ENCODE measurements at regions not wholly inside any gene's neighbourhood (a gene's known extent, or its start where the extent isn't known, plus 50 kb on each side); places are given as distances from the start of the nearest gene placed in this dataset.
"Not testable (repeated sequence)": the region's sequence is repeated elsewhere in the genome, so short reads cannot be mapped to it uniquely, and the experiment has no call there.

DNA sequence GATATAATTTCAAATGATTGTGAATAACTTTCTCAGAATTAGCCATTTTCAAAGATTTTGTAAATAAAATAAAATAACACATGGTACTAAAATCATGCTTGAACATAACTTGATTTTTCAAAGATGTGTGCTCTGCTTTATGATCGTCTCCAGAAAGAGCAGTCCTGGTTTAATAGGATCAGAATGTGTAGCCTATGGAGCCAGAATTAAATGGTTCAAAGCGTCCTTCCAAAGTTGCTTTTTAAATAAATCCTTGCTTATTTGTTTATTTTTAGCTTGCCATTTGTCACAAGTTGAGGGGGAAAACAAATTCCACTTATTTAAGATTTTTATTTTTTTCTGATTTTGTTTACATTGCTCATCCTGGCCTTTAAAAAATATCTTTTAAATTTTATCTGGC lies 123.7 kb upstream of the SPRED1 start:
- no peak for DNase-seq

DNA sequence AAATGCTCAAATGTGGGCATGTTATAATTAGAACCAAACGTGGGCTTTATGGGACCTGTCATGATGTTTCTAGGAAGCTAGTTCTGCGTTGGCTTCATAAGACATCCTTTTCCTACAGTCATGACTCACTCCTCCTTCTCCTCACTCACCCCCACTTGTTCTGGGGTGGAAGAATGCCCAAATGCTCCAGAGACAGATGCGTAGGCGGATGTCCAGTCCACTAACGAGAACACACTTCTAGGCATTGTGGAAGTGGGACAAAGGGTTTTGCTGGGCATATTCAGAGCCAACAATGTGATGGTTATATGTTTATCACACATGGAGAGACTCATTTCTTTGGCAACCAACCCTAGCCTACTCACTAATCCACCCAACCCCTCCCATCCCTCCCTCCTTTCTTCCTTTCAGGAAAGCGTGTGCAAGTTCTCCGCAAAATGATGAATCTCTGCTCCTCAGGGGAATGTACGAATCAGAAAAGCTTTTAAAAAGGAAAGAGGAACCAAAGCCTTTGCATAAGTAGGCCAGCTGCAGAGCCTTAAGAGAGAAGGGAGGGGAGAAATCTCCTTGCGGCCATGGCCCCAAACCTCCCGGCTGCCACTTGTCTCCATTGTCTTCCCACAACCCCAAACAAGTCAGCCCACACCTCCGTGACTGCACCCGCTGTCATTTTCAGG lies 123.0 kb upstream of the SPRED1 start:
- DNase-seq: peak; percentile 99

DNA sequence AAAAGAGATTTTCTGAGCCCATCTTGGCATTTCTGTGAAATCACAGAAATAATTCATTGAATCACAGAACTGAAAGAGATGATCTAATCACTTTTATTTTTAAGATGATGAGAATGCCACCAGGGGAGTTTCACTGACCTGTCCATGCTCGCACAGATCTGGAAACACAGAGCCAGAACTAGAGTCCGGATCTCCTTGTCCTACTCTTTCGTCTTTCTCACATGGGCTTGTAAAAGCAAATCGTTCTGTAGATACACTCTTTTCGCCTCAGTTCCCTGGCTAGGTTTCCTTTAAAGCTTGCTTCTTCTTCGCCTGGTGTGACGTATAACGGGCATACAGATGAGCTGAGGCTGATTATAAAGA lies 122.5 kb upstream of the SPRED1 start:
- no peak for DNase-seq

DNA sequence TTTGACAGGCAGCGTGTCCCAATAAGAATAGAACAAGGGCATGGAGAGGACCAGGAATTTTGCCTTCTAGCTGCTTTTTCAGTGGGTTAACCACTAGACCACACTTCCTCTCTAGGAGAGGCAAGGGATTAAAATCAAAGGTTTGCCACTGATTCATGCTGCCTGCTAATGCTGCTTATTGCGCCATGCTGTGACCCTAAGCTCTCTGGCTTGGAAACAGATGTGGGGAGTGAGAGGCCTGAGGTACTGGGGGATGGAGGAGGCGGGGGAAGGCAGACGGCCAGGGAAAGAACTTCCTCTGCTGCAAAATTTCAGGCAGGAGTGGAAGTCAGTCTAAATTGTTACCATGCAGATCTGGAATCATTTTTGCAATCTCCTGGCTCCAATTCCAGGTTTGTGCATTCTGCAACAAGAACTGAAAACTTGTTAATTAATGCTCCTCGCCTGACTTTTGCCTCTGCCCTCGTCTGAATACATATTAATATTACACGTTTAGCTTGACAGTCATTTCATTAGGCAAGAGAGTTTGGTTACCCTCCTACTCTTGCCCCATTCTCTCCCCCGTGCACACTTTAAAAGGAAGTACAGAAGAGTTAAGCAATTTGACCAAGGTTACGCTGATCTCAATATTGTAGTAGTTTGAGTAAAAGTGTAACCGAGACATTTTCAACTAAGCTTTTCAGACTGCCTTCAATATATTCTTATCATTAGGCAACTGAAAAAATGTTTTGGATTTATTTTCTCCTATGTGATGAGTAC lies 121.7 kb upstream of the SPRED1 start:
- peak; percentile 99 for DNase-seq

DNA sequence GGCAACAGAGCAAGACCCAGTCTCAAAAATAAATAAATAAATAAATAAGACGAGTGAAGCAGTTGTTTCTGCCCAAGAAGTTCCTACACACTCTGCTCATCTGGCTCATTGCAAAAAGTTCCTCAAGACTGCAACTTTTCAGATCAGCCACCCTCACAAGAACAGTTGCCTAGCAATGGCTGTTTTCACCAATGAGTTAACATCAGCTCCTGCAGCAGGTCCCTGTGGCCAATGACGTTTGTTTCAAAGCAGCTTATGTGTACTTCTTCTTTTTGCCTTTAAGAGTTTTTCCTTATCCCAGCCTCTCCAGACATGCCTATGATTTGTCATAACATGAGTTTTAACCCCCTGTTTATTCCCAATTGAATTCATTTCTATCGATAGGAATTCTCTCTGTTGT lies 118.4 kb upstream of the SPRED1 start:
- no peak for DNase-seq

DNA sequence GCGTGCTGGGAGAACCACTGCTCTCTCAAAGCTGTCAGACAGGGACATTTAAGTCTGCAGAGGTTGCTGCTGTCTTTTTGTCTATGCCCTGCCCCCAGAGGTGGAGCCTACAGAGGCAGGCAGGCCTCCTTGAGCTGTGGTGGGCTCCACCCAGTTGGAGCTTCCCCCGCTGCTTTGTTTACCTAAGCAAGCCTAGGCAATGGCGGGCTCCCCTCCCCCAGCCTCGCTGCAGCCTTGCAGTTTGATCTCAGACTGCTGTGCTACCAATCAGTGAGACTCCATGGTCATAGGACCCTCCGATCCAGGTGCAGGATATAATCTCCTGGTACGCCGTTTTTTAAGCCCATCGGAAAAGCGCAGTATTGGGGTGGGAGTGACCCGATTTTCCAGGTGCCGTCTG lies 110.4 kb upstream of the SPRED1 start:
- not testable (repeated sequence) for DNase-seq

DNA sequence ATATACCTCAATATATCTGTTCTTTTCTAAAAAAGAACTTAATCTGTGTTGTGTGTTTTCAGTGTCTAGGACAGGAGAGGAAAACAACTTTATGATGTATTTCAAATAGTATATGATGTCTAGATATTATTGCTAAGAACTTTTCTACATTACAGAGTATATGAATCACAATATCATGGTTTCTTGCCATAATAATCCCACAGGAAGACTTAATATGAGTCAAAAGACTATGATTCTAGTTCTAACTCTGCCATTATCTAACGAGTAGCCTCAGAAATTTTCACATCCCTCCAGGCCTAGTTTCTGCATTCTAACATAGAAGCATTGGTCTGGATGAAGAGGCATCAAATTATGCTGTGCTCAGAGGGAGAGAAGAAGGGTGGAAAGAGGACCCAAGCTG lies 107.7 kb upstream of the SPRED1 start:
- peak; percentile 37 for DNase-seq

DNA sequence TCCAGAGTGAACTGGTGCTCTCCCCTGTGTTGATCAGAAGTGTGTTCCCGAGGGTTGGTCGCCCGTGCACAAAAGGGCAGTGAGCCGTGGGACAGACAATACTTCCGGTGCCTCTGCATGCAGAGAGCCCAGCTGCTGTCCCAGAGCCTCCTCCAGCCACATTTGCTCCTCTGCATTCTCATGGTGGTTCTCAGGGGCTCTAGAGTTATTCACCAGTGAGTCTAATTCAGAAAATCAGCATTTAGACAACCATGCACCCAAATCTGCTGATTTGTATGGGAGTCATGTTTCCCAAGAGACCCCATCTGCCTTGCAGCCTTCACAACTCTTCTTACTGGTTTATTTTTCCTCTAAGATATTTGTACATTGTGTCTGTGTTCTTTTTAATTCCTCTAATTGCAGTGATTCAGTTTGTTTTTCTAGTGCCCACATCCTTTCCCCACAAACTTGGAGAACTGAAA lies 107.0 kb upstream of the SPRED1 start:
- DNase-seq: no peak

DNA sequence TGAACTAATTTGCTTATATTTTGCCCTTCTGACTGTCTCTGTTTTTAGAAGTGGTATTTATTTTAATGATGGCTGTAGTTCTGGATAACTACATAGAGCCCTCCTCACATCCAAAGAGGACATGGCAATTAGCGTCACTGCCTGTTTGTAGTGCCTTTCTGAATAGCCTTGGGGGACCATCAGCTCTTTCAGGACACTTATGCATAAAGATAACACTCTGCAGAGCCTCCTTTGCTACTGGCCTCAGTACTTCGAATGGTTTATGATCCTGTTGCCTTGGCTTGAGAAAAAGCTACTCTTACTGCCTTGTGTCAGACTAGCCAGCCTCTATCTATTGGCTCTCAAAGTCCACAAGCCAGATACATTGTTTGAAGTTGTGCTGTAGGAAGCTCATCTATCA lies 105.4 kb upstream of the SPRED1 start:
- DNase-seq: no peak

DNA sequence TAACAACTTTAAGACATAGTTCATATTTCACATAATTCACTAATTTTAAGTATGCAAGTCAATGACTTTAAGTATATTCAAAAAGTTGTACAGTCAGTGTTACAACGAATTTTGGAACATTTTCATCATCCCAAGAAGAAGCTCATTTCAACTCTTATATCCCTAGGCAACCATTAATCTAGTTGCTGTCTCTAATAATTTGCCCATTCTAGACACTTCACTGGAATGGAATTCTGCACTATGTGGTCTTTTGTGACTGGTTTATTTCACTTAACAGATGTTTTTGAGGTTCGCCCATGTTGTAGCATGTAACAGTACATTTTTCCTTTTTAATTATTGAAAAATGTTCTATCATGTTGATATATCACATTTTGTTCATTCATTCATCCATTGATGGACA lies 104.2 kb upstream of the SPRED1 start:
- DNase-seq: peak; percentile 86

DNA sequence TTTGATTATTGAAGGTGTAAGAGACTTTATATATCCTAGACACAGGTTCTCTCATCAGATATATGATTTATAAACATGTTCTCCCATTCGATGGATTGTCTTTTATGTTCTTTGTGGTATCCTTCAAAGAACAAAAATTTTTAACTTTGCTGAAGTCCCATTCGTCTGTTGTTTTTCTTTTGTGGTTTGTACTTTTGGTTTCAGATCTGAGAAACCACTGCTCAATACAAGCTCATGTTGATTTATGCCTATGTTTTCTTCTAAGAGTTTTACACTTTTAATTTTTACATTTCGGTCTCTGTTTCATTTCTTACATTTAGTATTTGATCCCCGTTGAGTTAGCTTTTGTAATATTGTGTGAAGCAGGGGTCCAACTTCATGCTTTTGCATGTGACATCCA lies 103.3 kb upstream of the SPRED1 start:
- DNase-seq: no peak

DNA sequence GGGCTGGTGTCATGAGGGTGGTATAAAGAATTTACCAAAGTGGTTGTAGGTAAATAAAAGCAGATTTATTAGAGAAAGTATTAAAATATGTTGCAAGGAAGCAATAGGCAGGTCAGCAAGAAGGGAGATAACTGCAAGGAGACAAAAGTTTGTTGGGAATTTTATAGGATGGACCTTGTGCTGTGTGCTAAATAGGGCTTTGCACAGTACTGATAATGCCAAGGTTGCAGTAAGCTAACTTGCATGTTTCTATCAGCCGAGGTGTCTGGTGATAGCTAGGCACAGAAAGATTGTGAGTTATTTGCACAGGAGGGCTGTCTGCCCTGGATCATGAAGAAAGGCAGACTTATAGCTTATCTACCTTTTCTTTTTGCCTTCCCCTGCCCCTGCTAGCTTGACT lies 102.5 kb upstream of the SPRED1 start:
- no peak for DNase-seq

DNA sequence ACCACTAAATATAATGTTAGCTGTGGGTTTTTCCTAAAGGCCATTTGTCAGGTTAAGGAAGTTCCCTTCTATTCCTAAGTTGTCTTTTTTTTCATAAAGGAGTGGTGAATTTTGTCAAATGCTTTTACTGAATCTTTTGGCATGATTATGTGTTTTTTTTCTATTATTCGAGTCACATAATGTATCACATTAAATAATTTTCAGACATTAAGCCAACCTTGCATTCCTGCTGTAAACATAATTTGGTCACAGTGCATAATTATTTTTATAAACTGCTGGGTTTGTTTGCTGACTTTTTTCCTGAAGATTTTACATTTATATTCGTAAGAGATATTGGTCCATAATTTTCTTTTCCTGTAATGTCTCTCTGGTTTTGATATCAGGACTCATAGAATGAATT lies 101.8 kb upstream of the SPRED1 start:
- no peak for DNase-seq

DNA sequence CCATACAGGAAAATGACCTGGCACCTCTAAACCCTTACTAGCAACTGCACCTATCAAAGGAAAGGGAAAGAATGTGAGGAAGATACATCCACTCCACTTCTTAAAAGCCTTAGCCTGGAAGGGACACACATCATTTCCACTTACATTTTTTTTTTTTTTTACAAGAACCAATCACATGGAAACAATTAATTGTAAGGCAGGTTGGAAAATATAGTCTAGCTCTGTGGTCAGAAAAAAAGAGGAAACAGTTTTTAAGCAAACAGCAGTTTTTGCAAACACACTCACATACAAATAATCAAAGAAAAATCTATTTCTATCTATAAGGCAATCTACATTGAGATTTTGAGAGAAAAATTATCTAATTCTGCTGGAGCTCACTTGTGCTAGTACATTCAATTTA lies 98.9 kb upstream of the SPRED1 start:
- DNase-seq: no peak

DNA sequence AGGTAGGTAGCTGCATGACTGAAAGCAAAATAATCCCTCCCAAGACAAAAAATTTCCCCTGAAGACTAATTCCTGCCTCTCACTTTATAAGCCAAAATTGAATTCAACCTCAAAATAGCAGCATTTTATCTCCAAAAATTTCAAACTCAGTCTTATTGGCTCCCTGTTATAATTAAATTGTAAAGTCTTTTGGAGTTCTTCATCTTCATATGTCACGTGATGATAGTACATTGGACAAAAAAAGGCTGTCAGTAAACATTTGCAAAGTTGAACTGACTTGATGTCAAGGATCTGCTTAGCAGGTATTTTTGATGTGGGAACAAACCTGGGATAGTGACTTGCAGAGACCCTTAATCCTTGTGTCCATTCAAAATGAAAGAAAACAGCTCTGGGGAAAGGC lies 98.4 kb upstream of the SPRED1 start:
- DNase-seq: no peak

DNA sequence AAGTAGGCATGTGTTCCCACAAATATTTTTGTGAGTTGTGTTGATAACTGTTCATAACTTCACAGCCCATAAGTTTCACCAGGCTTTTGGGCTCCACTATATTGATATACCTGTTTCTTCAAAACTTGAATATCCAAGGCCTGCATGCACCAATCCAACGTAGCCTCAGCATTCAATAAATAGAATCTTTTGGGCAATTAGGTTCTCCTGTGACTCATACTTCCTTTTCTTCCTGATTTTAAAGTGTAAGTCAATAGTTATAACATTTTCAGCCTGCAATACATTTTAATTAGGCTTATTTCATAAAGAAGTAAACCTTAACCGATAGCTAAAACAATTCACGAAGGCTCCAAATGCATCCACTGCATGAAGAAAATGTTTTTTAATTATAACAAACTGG lies 97.8 kb upstream of the SPRED1 start:
- no peak for DNase-seq

DNA sequence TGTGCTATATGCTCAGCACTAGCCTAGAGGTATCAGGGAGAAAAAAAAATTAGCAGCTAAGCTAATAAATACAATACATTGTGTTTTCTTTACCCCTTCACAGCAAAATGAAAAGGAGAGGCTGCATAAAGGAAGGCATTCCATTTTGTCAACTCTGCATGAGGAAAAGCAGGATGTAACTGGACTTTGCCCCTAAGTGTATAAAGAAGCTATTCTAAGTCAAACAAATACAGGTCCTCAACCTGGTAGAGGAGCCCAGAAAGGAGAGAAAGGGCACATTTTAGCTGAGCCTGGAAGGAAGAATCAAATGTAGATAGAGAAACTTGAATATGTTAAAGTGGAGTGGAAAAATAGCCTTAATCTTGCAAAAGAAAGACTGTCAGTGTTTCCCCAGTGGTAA lies 89.0 kb upstream of the SPRED1 start:
- no peak for DNase-seq

DNA sequence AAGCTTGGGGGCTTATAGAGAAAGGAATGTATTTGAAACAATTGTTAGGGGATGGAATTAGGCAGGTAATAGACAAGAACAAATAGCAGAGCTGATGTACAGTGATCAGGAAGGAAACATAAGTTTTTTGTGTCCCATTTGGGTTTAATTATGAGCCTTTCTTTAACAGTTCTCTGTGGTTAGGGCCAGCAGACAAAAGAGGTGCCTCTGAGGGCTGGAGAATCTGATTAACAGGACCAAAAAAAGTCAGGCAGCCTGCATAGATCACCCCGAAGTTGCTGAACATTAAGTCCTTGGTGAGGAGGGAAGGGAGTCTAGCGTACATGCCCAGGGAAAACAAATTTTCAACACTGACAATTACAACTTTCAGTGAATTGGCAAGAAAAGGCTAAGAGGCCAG lies 88.6 kb upstream of the SPRED1 start:
- DNase-seq: peak; percentile 53

DNA sequence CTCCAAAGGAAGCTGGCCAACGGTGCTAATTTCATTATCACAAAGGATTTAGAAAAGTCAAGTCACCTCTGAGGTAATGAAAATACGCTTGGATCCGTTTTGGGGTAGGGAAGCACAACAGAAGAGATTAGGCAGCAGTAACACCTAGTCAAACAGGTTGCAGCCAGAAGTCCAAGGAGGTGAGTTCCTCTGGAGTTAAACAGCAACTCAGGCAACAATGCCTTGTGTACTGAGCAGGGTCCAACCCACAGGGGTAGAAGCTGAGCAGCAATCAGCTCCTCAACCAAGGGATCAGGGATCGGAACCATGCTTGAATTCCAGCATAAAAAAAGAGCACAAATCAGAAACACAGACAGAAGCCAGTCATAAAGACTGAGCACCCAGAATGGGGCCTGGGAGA lies 88.1 kb upstream of the SPRED1 start:
- DNase-seq: no peak

DNA sequence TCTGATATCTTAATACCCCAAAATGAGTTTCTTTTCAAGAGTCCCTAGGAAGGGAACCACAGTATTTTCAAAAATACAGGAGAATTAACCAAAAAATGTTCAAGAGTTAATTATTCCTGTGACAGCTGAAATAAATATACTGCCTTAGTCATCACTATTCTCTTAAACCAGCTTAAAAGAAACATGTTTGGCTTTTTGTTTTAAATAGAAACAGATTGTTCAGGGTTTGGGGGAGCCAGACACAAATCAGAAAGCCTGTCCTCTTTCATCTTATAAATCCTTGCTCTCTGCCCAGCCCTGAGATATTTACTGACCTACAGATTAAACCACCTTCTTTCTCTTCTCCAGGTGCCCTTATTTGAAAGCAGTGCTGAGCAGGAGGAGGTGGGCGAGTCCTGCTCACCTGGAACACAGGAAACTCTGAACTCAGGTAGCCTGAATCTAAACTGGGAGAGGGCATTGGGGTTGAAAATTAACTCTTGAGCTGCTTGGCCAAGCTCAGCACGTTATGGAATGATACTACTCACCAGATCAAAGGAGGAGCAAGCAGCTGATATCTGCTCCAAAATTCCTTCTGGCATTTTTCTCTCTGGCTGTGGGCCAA lies 84.1 kb upstream of the SPRED1 start:
- DNase-seq: peak; percentile 61

DNA sequence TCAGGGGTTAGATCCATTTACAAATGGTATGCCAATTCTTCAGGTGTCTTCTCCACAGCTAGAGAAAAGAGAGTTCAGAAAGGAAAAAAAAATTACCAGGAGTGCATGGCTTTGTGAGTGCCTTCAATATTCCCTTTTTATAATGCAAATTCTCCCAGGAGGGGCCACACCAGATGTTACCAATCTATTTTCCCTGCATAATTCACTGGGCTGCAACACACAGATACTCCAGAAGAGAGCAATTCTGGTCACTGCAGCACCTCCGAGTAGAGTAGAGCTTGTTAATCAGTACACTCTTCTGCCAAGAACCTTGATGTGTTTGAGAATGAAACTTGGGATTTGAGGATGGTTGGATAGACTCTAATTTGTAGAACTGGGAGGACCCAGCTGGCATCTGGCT lies 80.7 kb upstream of the SPRED1 start:
- no peak for DNase-seq

DNA sequence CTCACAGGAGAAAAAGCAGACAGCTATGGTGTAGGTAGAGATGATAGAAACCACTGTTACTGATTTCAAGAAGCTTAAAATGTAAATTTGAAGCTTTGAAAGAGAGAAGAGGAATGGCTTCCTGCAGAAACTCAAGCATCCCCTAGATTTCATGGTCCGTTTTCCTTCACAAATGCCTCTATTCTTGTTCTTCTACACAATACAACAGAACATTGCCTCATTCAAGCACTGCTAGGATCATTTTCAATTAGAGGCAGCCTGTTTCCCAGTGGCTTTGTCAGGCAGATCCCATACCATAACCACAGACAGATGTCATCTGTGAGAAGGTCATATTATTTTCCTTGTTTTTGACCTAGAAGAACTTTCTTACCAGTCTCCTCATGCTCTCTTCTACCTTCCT lies 77.9 kb upstream of the SPRED1 start:
- DNase-seq: no peak

DNA sequence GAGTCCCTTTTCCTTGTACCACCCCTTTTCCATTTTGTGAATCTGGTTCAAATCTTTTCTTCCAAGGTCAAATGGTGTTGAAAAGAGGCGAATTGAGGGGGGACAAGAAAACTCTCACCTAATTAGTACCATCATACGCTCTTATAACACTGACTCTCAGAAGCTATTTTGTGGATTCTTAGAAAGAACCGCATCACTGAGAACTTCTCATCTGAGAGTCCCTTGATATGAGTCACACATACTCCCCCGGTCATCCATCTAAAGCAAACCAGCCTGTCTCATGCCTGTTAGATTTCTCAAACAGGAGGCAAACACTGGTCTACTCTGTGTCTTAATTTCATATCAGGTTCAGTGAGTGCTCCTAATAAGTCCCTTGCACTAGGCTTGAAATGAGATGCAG lies 76.5 kb upstream of the SPRED1 start:
- peak; percentile 87 for DNase-seq

DNA sequence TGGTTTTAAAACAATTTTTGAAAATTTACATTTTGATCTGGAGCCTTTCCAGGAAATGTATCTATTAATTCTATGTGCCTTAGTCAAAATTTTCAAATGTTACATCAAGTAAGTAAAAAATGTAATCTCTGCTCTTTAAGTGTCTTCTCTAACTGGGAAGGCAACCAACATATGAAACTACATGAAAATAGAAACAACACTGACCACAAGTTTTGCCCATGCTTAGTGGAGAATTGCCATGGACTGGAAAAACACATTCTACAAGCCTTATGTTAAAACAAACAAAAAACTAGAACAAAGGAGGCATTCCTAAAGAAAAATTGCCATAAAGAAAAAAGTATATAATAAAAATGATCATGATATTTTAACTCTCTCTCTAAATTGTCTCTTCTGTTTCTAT lies 75.9 kb upstream of the SPRED1 start:
- peak; percentile 13 for DNase-seq
